ENCODE measurements at regions not wholly inside any gene's neighbourhood (a gene's known extent, or its start where the extent isn't known, plus 50 kb on each side); places are given as distances from the start of the nearest gene placed in this dataset.

GRCh38 chr12:76138656-76139055, 54.2 kb upstream of the NAP1L1 start:
- TF ChIP-seq RAD21 (conservative IDR thresholded peaks at IDR 0.05) = no peak
- no peak for TF ChIP-seq REST (IDR thresholded peaks at IDR 0.05; ENCODE audit: borderline replicate concordance)
- no peak for TF ChIP-seq EZH2 (IDR thresholded peaks at IDR 0.05; ENCODE audit: borderline replicate concordance, insufficient read depth, low read length, poor library complexity, severe bottlenecking)
- no peak for TF ChIP-seq POLR2AphosphoS5 (IDR thresholded peaks at IDR 0.05)
- no peak for TF ChIP-seq EP300 (conservative IDR thresholded peaks at IDR 0.05; ENCODE audit: poor library complexity, severe bottlenecking)
- TF ChIP-seq, protein P1, sequence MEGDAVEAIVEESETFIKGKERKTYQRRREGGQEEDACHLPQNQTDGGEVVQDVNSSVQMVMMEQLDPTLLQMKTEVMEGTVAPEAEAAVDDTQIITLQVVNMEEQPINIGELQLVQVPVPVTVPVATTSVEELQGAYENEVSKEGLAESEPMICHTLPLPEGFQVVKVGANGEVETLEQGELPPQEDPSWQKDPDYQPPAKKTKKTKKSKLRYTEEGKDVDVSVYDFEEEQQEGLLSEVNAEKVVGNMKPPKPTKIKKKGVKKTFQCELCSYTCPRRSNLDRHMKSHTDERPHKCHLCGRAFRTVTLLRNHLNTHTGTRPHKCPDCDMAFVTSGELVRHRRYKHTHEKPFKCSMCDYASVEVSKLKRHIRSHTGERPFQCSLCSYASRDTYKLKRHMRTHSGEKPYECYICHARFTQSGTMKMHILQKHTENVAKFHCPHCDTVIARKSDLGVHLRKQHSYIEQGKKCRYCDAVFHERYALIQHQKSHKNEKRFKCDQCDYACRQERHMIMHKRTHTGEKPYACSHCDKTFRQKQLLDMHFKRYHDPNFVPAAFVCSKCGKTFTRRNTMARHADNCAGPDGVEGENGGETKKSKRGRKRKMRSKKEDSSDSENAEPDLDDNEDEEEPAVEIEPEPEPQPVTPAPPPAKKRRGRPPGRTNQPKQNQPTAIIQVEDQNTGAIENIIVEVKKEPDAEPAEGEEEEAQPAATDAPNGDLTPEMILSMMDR (IDR thresholded peaks at IDR 0.05; ENCODE audit: poor library complexity, severe bottlenecking) = no peak
- TF ChIP-seq MXI1 (conservative IDR thresholded peaks at IDR 0.05; ENCODE audit: poor library complexity, severe bottlenecking) = no peak
- no peak for TF ChIP-seq TAF1 (IDR thresholded peaks at IDR 0.05; ENCODE audit: low read depth)
- no peak for TF ChIP-seq SMC3 (conservative IDR thresholded peaks at IDR 0.05; ENCODE audit: poor library complexity)
- H3K27me3 ChIP-seq (ENCODE audit: insufficient read depth, low read depth, low read length) = no peaks in the 10 kb centered on the region
- H3K79me2 ChIP-seq (replicated peaks; ENCODE audit: insufficient read depth, low read length) = no peaks in the 10 kb centered on the region
- no peak overlapping the region for H3K4me2 ChIP-seq (ENCODE audit: low read length)
- no peaks in the 10 kb centered on the region for H3F3A ChIP-seq (ENCODE audit: insufficient read depth, low read length, poor library complexity, severe bottlenecking)
- H3K36me3 ChIP-seq (ENCODE audit: insufficient read depth, low read length) = no peaks in the 10 kb centered on the region
- H3K9ac ChIP-seq (ENCODE audit: low read length) = no peak overlapping the region
- H4K20me1 ChIP-seq (ENCODE audit: insufficient read depth) = no peaks in the 10 kb centered on the region
- no peak overlapping the region for H3K4me3 ChIP-seq (ENCODE audit: low read length)
- H3K9me3 ChIP-seq (ENCODE audit: low read length) = no peaks in the 10 kb centered on the region
- H3K9me2 ChIP-seq (ENCODE audit: insufficient read depth, low read length) = no peaks in the 10 kb centered on the region
- H3K27ac ChIP-seq (ENCODE audit: low read length) = no peak overlapping the region
- H2AFZ ChIP-seq (ENCODE audit: low read depth, low read length) = no peak overlapping the region

DNA sequence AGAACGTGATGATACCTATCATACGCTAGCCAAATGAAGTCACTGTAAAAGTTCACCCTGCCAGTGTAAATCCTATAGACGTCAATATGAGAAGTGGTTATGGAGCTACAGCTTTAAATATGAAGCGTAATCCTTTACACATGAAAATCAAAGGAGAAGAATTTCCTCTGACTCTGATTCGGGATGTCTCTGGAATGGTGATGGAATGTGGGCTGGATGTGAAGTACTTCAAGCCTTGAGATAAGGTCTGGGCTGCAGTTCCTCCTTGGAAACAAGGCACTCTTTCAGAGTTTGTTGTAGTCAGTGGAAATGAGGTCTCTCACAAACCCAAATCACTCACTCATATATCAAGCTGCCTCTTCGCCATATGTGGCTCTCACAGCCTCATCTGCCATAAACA, 53.1 kb upstream of the NAP1L1 start:
- H3K79me2 ChIP-seq (replicated peaks; ENCODE audit: insufficient read depth, low read length) = no peaks in the 10 kb centered on the region
- H3K9me2 ChIP-seq (ENCODE audit: insufficient read depth, low read length) = no peaks in the 10 kb centered on the region
- no peak overlapping the region for H2AFZ ChIP-seq (ENCODE audit: low read depth, low read length)
- no peaks in the 10 kb centered on the region for H4K20me1 ChIP-seq (ENCODE audit: insufficient read depth)
- no peak overlapping the region for H3K9ac ChIP-seq (ENCODE audit: low read length)
- H3K27me3 ChIP-seq (ENCODE audit: insufficient read depth, low read depth, low read length) = no peaks in the 10 kb centered on the region
- H3K9me3 ChIP-seq (ENCODE audit: low read length) = no peaks in the 10 kb centered on the region
- no peaks in the 10 kb centered on the region for H3F3A ChIP-seq (ENCODE audit: insufficient read depth, low read length, poor library complexity, severe bottlenecking)
- H3K4me2 ChIP-seq (ENCODE audit: low read length) = no peak overlapping the region
- no peaks in the 10 kb centered on the region for H3K36me3 ChIP-seq (ENCODE audit: insufficient read depth, low read length)
- no peak overlapping the region for H3K27ac ChIP-seq (ENCODE audit: low read length)
- no peak overlapping the region for H3K4me3 ChIP-seq (ENCODE audit: low read length)
- TF ChIP-seq EZH2 (IDR thresholded peaks at IDR 0.05; ENCODE audit: borderline replicate concordance, insufficient read depth, low read length, poor library complexity, severe bottlenecking) (no peak), MXI1 (conservative IDR thresholded peaks at IDR 0.05; ENCODE audit: poor library complexity, severe bottlenecking) (no peak), RAD21 (conservative IDR thresholded peaks at IDR 0.05) (no peak), POLR2AphosphoS5 (IDR thresholded peaks at IDR 0.05) (no peak), TAF1 (IDR thresholded peaks at IDR 0.05; ENCODE audit: low read depth) (no peak), REST (IDR thresholded peaks at IDR 0.05; ENCODE audit: borderline replicate concordance) (no peak), SMC3 (conservative IDR thresholded peaks at IDR 0.05; ENCODE audit: poor library complexity) (no peak)
- TF ChIP-seq, protein P1 (IDR thresholded peaks at IDR 0.05; ENCODE audit: poor library complexity, severe bottlenecking) = no peak

Data from neural cell (in vitro differentiated cells).